Endometrium (tissue), 2 donors: ENCODE measurements at regions not wholly inside any gene's neighbourhood (a gene's known extent, or its start where the extent isn't known, plus 50 kb on each side); places are given as distances from the start of the nearest gene placed in this dataset.
"Not testable (repeated sequence)": the region's sequence is repeated elsewhere in the genome, so short reads cannot be mapped to it uniquely, and the experiment has no call there.

Experiments used
- FAIRE-seq: peaks from 2 replicates; lab custom pipeline; 2012; peaks lifted over from hg19 to GRCh38; lab: Jason Lieb, UNC
- donor health status: control.
- donor health status: control.

GRCh38 chr11:95435628-95436353 lies 204.8 kb upstream of the SESN3 start:
- FAIRE-seq = no peak

- FAIRE-seq = no peak
Measured at GRCh38 chr11:95435192-95435591, 204.2 kb upstream of the SESN3 start.

- no peak for FAIRE-seq
Measured at GRCh38 chr11:95434489-95435057, 203.6 kb upstream of the SESN3 start.

GRCh38 chr11:95434009-95434408 lies 203.0 kb upstream of the SESN3 start:
- no peak for FAIRE-seq

GRCh38 chr11:95432714-95433503 lies 201.9 kb upstream of the SESN3 start:
- FAIRE-seq = no peak

- no peak for FAIRE-seq
Measured at GRCh38 chr11:95429376-95429907, 198.4 kb upstream of the SESN3 start.

GRCh38 chr11:95426823-95427462 lies 195.9 kb upstream of the SESN3 start:
- no peak for FAIRE-seq

GRCh38 chr11:95419915-95420314 lies 188.9 kb upstream of the SESN3 start:
- no peak for FAIRE-seq

- no peak for FAIRE-seq
Measured at GRCh38 chr11:95418916-95419315, 187.9 kb upstream of the SESN3 start.

- FAIRE-seq = no peak
Measured at GRCh38 chr11:95417832-95418231, 186.8 kb upstream of the SESN3 start.

GRCh38 chr11:95415837-95416304 lies 184.9 kb upstream of the SESN3 start:
- no peak for FAIRE-seq

GRCh38 chr11:95414217-95414616 lies 183.2 kb upstream of the SESN3 start:
- FAIRE-seq = no peak

- FAIRE-seq = no peak
Measured at GRCh38 chr11:95413761-95414160, 182.8 kb upstream of the SESN3 start.

- no peak for FAIRE-seq
Measured at GRCh38 chr11:95413021-95413420, 182.0 kb upstream of the SESN3 start.

GRCh38 chr11:95412074-95412473 lies 181.1 kb upstream of the SESN3 start:
- no peak for FAIRE-seq

GRCh38 chr11:95410707-95411106 lies 179.7 kb upstream of the SESN3 start:
- not testable (repeated sequence) for FAIRE-seq

- FAIRE-seq = no peak
Measured at GRCh38 chr11:95406271-95406670, 175.3 kb upstream of the SESN3 start.

- no peak for FAIRE-seq
Measured at GRCh38 chr11:95404370-95404769, 173.4 kb upstream of the SESN3 start.

- no peak for FAIRE-seq
Measured at GRCh38 chr11:95398437-95399112, 167.6 kb upstream of the SESN3 start.

- no peak for FAIRE-seq
Measured at GRCh38 chr11:95392644-95393043, 161.6 kb upstream of the SESN3 start.

GRCh38 chr11:95389427-95389826 lies 158.4 kb upstream of the SESN3 start:
- no peak for FAIRE-seq

GRCh38 chr11:95388086-95388485 lies 157.1 kb upstream of the SESN3 start:
- FAIRE-seq = no peak
